RCC 7860 (cell line): ENCODE measurements at regions not wholly inside any gene's neighbourhood (a gene's known extent, or its start where the extent isn't known, plus 50 kb on each side); places are given as distances from the start of the nearest gene placed in this dataset.

Source experiments
- DNase-seq: peaks from one replicate; pipeline ENCODE4 v3.0.0-alpha.2; 2015; ENCODE audit warnings: low spot score
- FAIRE-seq: peaks from 2 replicates; lab custom pipeline; 2012; peaks lifted over from hg19 to GRCh38; lab: Jason Lieb, UNC

- no peak for FAIRE-seq
- DNase-seq = no peak
Observed at GRCh38 chr13:80239116-80239515, 101.8 kb downstream of the SPRY2 start.

DNA sequence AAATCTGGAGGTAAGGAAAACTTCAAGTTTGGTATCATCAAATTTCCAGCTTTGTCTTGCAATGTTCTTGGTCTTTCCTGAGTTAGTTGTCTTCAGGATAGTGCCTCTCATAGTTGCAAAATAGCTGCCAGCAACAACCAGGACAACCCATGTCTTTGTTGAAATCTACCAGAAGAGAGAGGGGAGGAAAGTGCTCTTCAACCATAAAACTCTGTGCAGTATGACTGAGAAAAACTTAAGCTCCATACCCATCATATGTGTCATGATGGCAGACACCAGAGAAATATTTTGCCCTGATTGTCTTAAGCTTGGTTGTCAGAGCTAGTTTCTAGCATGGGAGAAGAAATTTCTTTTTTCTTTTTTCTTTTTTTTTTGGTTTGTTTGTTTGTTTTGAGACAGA is 103.3 kb downstream of the SPRY2 start:
- FAIRE-seq = no peak
- no peak for DNase-seq

- FAIRE-seq (no peak), DNase-seq (no peak)
Observed at GRCh38 chr13:80235967-80236302, 105.0 kb downstream of the SPRY2 start.

DNA sequence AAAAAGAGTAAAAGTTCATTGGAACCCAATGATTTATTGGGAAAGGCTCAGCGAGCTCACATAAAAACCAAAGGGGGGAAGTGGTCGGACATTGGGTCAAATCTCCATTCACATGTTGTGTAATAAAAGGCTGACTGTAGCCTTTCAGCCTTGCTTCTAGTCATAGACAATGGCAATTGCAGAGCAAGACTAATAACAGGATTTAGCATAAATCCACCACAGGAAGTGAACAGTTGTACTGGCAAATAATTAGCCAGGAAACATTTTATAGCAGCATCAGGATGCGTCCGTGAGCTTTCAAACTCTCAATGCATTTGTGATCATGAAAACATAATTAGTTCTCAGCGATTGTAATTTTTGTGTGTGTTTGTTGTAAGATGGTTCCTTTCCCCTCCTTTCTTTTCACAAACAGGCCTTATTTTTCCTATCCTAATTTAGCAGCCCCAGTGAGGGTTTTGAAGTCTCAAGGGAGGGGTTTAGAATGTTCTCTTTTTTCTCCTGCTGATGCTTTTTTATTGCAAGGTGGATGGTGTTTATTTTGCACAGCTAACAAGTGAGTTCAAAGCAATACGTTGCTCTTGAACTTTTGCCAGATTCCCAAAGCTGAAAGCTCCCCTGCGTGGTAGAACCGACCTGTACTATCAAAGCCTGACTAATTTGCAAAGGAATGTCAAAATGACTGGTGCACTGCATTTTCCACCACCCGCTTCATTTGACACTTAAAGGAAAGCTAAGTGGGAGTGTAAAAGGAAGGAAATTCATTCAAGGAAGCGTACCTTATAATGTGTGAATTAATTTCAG is 105.6 kb downstream of the SPRY2 start:
- DNase-seq = peak; percentile 17
- no peak for FAIRE-seq

DNA sequence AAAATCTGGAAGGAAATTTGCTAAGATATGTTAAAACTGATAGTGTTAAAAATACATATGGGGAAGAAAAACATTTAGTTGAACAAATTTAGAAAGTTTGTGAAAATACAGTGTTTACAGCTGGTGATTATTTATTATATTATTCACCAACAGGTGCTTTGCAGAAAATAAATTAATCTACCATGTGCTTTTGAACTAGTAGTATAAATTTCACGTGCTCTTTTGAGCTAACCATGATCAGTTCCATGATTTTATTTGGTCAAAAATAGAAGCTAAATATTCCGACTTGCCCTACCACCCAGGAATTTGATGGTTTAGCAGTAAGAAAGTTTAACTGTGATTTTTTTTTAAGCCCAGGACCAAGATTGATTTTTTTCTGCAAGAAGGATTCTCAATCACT is 113.3 kb downstream of the SPRY2 start:
- FAIRE-seq = no peak

DNA sequence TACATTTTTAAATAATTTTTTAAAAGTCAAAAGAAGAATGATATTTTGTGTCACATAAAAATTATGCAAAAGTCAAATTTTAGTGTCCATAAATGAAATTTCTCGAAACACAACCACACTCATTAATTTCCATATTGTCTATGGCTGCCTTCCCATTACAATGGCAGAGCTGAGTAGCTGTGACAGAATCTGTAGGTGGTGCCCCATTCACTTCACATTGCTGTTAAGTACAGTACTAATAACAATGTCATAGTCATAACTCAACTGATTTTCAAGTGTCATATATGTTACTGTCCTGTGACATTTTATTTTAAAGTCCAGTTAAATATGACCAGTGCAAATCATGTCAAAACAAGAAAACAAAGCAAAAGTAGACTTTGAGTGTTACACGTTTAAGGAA is 114.3 kb downstream of the SPRY2 start:
- FAIRE-seq (no peak), DNase-seq (no peak)

More for the DNA sequence above, 113.3 kb downstream of the SPRY2 start:
- DNase-seq = no peak

GRCh38 chr13:80224468-80224867 is 116.5 kb downstream of the SPRY2 start:
- peak; percentile 44 for FAIRE-seq

GRCh38 chr13:80217614-80218456 is 123.1 kb downstream of the SPRY2 start:
- DNase-seq = peak; percentile 11
- no peak for FAIRE-seq

More at GRCh38 chr13:80224468-80224867, 116.5 kb downstream of the SPRY2 start:
- peak; percentile 13 for DNase-seq

- DNase-seq (no peak), FAIRE-seq (no peak)
Observed at GRCh38 chr13:80215368-80215767, 125.6 kb downstream of the SPRY2 start.

DNA sequence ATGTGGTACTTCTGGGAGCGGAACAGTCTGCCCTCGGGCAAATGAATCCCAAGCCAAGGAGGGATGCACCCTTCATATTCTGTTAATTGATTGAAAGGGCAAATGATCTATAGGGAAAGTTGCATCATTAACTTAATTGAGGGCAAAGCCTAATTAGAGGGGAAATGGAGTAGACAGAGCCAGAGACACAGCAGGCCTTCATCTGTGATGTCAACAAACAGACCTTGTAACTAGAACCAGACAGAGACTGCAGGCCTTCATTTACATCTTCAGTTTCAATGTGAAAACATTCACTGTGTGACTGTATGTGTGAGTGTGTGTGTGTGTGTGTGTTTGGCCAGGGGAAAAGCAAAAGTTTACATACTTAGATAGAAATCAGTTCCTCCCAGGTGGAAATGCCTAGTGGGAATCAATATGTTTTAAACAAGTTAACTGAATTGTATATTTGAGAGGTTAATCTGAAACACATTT is 126.4 kb downstream of the SPRY2 start:
- DNase-seq = no peak
- no peak for FAIRE-seq

DNA sequence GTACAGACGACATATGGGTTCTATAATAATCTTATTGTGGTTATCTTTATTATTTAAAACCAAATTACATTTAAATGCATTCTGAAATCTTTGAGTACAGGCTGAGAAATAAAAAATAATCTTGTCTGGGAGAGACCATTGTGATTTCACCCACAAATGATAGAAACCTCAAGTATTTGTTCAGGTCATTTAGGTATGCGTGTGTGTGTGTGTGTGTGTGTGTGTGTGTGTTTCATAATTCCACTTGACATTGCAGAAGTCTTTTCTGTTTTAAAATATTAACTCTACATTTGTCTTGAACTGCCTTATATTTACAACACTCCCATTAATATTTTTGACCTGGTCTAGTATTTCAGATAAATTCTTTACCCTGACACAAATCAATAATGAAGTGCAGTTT is 126.9 kb downstream of the SPRY2 start:
- FAIRE-seq = no peak
- DNase-seq = no peak

DNA sequence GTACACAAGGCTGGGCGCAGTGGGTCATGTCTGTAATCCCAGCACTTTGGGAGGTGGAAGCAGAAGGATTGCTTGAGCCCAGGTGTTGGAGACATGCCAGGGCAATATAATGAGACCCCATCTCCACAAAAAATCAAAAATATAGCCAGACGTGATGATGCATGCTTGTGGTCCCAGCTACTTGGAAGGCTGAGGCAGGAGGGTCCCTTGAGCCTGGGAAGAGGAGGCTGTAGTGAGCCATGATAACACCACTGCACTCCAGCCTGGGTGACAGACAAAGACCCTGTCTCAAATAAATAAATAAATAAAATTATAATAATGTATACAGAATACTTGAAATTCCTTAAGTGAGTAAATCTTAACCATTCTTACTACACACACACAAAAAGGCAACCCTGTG is 127.7 kb downstream of the SPRY2 start:
- no peak for DNase-seq

DNA sequence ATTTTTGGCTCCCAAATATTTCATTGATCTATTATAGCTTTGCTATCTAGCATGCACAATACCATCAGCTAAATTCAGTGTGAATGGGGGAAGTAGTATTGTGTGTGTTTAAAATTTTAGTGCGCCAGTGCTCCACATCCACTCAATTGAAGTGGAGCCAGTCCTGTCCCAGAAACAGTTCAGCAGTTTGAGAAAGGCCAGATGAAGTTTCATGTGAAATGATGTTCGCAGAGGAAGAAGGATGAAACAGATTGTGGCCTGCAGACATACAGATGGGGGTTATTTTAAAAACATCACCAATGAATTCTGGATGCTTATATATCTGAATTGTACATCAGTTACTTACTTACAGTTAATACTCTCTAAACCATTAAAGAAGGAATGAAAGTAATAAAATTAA is 129.4 kb downstream of the SPRY2 start:
- FAIRE-seq (no peak), DNase-seq (no peak)

More for the DNA sequence above, 127.7 kb downstream of the SPRY2 start:
- FAIRE-seq = no peak

- DNase-seq (no peak), FAIRE-seq (no peak)
Observed at GRCh38 chr13:80204642-80205041, 136.3 kb downstream of the SPRY2 start.

DNA sequence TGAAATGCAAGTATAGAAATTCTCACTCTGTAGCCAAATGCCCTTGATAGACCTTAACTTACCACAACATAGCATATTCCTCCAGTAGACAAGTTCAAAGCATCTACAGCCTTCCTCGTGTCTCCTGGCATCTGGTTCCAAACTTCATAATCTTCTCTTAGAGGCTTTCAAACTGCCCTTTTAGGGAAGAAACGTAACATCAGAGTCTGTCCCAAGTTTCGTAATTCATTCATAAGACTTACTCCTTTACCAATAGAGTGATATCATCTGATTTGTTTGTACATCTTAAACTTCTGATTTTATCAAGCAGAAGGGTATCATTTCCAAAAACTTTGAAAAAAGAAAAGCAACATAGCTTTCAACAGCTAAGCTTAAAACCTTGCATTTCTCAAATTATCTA is 137.4 kb downstream of the SPRY2 start:
- no peak for DNase-seq
- no peak for FAIRE-seq

- DNase-seq = no peak
- FAIRE-seq = no peak
Observed at GRCh38 chr13:80201694-80202468, 139.0 kb downstream of the SPRY2 start.

DNA sequence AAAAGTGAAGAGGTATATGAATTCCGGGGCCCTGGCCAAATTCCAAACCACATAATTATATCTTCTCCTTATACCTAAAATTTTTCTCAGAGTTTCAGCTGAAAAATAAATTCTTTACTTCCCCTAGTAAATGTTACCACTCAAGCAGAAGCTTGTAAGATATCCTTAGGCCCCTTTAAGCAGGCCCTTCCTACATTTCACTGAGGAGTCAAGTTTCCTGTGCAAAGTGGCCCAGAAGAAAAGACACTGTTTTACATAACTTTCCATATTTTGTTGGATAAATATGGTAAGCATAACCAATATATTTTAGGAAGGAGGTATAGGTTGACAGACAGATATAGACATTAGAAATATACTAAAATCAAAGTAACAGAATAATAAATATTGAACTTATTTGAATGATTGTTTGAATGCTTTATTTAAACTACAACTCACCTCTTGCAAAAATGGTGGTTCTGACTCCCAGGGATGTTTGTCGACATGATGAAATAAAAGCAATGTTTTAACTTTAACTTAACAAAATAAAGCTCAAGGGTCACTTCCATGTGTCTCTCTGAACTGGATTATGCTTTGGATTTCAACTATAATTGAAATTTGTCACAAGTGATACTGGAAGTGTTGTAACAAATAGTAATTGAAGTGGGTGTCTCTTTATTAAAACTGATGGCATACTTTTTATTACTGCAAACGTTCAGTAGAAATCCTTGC is 141.2 kb downstream of the SPRY2 start:
- FAIRE-seq (no peak), DNase-seq (no peak)

- FAIRE-seq = no peak
- no peak for DNase-seq
Observed at GRCh38 chr13:80199067-80199466, 141.9 kb downstream of the SPRY2 start.

DNA sequence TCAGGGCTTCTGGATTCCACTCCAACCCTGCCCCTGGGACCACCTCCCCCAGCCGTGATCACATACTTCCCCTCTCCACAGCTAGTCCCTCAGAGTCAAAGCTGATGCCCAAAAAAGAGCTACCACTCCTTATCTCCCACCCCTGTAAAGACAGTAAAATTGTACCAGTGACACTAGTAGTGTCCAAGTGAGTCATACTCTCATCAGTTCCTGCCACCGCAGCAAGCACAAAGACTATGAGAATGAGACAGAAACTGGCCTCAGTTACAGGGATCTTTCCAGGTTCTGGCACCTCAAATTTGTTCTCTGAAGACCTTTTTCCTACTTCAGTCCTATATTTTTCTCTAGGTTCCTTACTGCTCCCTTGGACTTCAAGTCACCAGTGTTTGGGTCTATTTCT is 144.2 kb downstream of the SPRY2 start:
- DNase-seq = no peak
- no peak for FAIRE-seq

DNA sequence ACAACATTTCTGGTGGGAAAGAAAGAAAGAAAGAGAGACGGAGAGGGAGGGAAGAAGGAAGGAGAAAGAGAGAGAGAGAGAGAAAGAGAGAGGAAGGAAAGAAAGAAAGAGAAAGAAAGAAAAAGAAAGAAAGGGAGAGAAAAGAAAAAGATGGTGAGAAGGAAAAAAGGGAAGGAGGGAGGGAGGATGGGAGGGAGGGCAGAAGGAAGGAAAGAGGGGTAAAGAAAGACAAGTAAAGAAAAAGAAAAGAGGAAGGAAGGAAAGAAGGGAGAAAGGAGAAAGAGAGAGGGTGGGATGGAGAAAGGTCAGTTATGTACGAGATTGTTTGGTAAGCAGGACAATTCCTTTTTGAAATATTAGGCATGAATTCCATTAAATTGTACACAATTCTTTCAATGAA is 145.3 kb downstream of the SPRY2 start:
- no peak for FAIRE-seq
- DNase-seq = no peak
